GM12873 (cell line): ENCODE measurements at regions not wholly inside any gene's neighbourhood (a gene's known extent, or its start where the extent isn't known, plus 50 kb on each side); places are given as distances from the start of the nearest gene placed in this dataset.

ENCODE experiments used
- CTCF ChIP-seq: IDR thresholded peaks from 2 replicates; pipeline ENCODE4 v1.5.1; 2012; ENCODE audit warnings: low read depth, mild to moderate bottlenecking, moderate library complexity, low read length, control low read depth; ENCODE audit not compliant: insufficient read depth; ENCODE audit errors: missing control alignments

GRCh38 chr22:48595511-48595905 is 1232.2 kb downstream of the BRD1 start:
- no peak for TF ChIP-seq CTCF

- TF ChIP-seq CTCF = no peak
Measured at GRCh38 chr22:48594757-48595510, 1232.7 kb downstream of the BRD1 start.

GRCh38 chr22:48594016-48594756 is 1233.5 kb downstream of the BRD1 start:
- no peak for TF ChIP-seq CTCF

- TF ChIP-seq CTCF = no peak
Measured at GRCh38 chr22:48593551-48593950, 1234.1 kb downstream of the BRD1 start.

- no peak for TF ChIP-seq CTCF
Measured at GRCh38 chr22:48592931-48593330, 1234.7 kb downstream of the BRD1 start.

- no peak for TF ChIP-seq CTCF
Measured at GRCh38 chr22:48592488-48592887, 1235.2 kb downstream of the BRD1 start.

- no peak for TF ChIP-seq CTCF
Measured at GRCh38 chr22:48592066-48592345, 1235.7 kb downstream of the BRD1 start.
